SK-N-SH (cell line): ENCODE measurements at regions not wholly inside any gene's neighbourhood (a gene's known extent, or its start where the extent isn't known, plus 50 kb on each side); places are given as distances from the start of the nearest gene placed in this dataset.

ENCODE experiments used
- CTCF ChIA-PET: fragments of 300-600, 350-600 bp; formaldehyde crosslinking; extraction: SDS; loops from one replicate; lab custom pipeline; 2021; lab: Yijun Ruan, JAX
- POLR2A ChIA-PET: fragments of 350-600 bp; sonication (Branson Sonifier 250); formaldehyde crosslinking; extraction: SDS; loops from one replicate; lab custom pipeline; 2020; ENCODE audit warnings: antibody characterized with exemption, inconsistent platforms; lab: Yijun Ruan, JAX
- DNase-seq: peaks from one replicate; pipeline ENCODE4 v3.0.0; 2012
- H2AFZ ChIP-seq: fragments of 200-600 bp; sonication (generic); 2 replicates; pipeline ENCODE4 v1.8.1; 2016; ENCODE audit warnings: antibody characterized with exemption, mild to moderate bottlenecking, low read depth
- H3F3A ChIP-seq: fragments of 200-600 bp; sonication (generic); replicated peaks from 2 replicates; pipeline ENCODE3; 2016; ENCODE audit warnings: antibody characterized with exemption, mild to moderate bottlenecking; ENCODE audit not compliant: insufficient read depth
- H3K27ac ChIP-seq, 2 experiments: fragments of 200-500 bp in 1 of 2; fragments of 200-600 bp in 1 of 2; sonication (Bioruptor generic) in 1 of 2; sonication (generic), shearing (Covaris generic) in 1 of 2; 2 replicates each; pipeline versions ENCODE4 v1.5.1 to v1.6.1; 2014 to 2016; ENCODE audit warnings: low read depth in 2 of 2, inconsistent platforms in 1 of 2, low read length in 1 of 2, mild to moderate bottlenecking in 1 of 2, mixed read lengths in 1 of 2
- H3K27me3 ChIP-seq: fragments of 200-600 bp; sonication (generic), shearing (Covaris generic); 2 replicates; pipeline ENCODE4 v1.6.1; 2016; ENCODE audit warnings: mixed run types; ENCODE audit not compliant: insufficient read depth
- H3K36me3 ChIP-seq, 2 experiments: fragments of 200-500 bp in 1 of 2; fragments of 200-600 bp in 1 of 2; sonication (Bioruptor generic) in 1 of 2; sonication (generic) in 1 of 2; replicated peaks in 1 of 2; 2 replicates each; pipeline versions ENCODE3 to v1.5.1; 2014 to 2016; ENCODE audit warnings: low read length in 1 of 2, mild to moderate bottlenecking in 1 of 2; ENCODE audit not compliant: insufficient read depth in 2 of 2, control insufficient read depth in 1 of 2
- H3K4me1 ChIP-seq, 2 experiments: fragments of 200-500 bp in 1 of 2; fragments of 200-600 bp in 1 of 2; sonication (Bioruptor generic) in 1 of 2; sonication (generic), shearing (Covaris generic) in 1 of 2; 2 replicates each; pipeline versions ENCODE4 v1.5.1 to v1.6.1; 2014 to 2016; ENCODE audit warnings: low read depth in 1 of 2, low read length in 1 of 2, mixed run types in 1 of 2; ENCODE audit not compliant: insufficient read depth in 2 of 2, control insufficient read depth in 1 of 2
- H3K4me2 ChIP-seq: fragments of 200-600 bp; sonication (generic), shearing (Covaris generic); 2 replicates; pipeline ENCODE4 v1.6.1; 2017; ENCODE audit warnings: mixed run types
- H3K4me3 ChIP-seq, 2 experiments: fragments of 200-500 bp in 1 of 2; fragments of 200-600 bp in 1 of 2; sonication (Bioruptor generic) in 1 of 2; sonication (generic), shearing (Covaris generic) in 1 of 2; 2 replicates each; pipeline versions ENCODE4 v1.5.1 to v1.8.1; 2014 to 2016; ENCODE audit warnings: low read depth in 2 of 2, inconsistent platforms in 1 of 2, low read length in 1 of 2, mild to moderate bottlenecking in 1 of 2, mixed read lengths in 1 of 2, moderate library complexity in 1 of 2
- H3K79me2 ChIP-seq: fragments of 200-600 bp; sonication (generic); 2 replicates; pipeline ENCODE4 v1.8.1; 2017; ENCODE audit warnings: mild to moderate bottlenecking; ENCODE audit not compliant: insufficient read depth
- H3K9ac ChIP-seq: fragments of 200-600 bp; sonication (generic); 2 replicates; pipeline ENCODE4 v1.6.1; 2017; ENCODE audit warnings: mixed run types
- H3K9me2 ChIP-seq: fragments of 200-600 bp; sonication (generic); 2 replicates; pipeline ENCODE4 v1.6.1; 2017; ENCODE audit warnings: mixed run types
- H3K9me3 ChIP-seq: fragments of 200-600 bp; sonication (generic); 2 replicates; pipeline ENCODE4 v1.6.1; 2017; ENCODE audit warnings: mixed run types, mild to moderate bottlenecking, moderate library complexity
- H4K20me1 ChIP-seq: fragments of 200-600 bp; sonication (generic); 2 replicates; pipeline ENCODE4 v1.6.1; 2017; ENCODE audit warnings: mild to moderate bottlenecking, mixed run types; ENCODE audit not compliant: insufficient read depth
- CHD2 ChIP-seq: fragments of 150-350 bp; IDR thresholded peaks from 2 replicates; pipeline ENCODE4 v1.6.1; 2018; ENCODE audit warnings: low read length; ENCODE audit not compliant: partially characterized antibody
- ELF1 ChIP-seq: IDR thresholded peaks from 2 replicates; pipeline ENCODE4 v1.4.0; 2012
- EZH2phosphoT487 ChIP-seq: fragments of 200-600 bp; sonication (generic); IDR thresholded peaks from 2 replicates; pipeline ENCODE4 v1.6.1; 2017; ENCODE audit warnings: low read depth, mixed run types, mild to moderate bottlenecking, antibody characterized with exemption, moderate library complexity, borderline replicate concordance
- FOSL2 ChIP-seq: IDR thresholded peaks from 2 replicates; pipeline ENCODE4 v1.4.0; 2012; ENCODE audit warnings: low read depth, mild to moderate bottlenecking, moderate library complexity, borderline replicate concordance
- FOXM1 ChIP-seq: IDR thresholded peaks from 2 replicates; pipeline ENCODE4 v1.4.0; 2012; ENCODE audit warnings: low read depth, mild to moderate bottlenecking
- JUND ChIP-seq: IDR thresholded peaks from 2 replicates; pipeline ENCODE4 v1.4.0; 2012
- MEF2A ChIP-seq: IDR thresholded peaks from 2 replicates; pipeline ENCODE4 v1.4.0; 2012; ENCODE audit warnings: low read depth, borderline replicate concordance
- MXI1 ChIP-seq: IDR thresholded peaks from 2 replicates; pipeline ENCODE4 v1.6.1; 2012; ENCODE audit warnings: mild to moderate bottlenecking, low read depth, low read length, improper control_type of control experiment
- POLR2AphosphoS5 ChIP-seq: IDR thresholded peaks from 2 replicates; pipeline ENCODE4 v1.6.1; 2012; ENCODE audit warnings: low read depth, low read length
- RCOR1 ChIP-seq: fragments of 150-350 bp; IDR thresholded peaks from 2 replicates; pipeline ENCODE4 v1.6.1; 2017; ENCODE audit warnings: antibody characterized with exemption, low read length
- RFX5 ChIP-seq: IDR thresholded peaks from 2 replicates; pipeline ENCODE4 v1.6.1; 2012; ENCODE audit warnings: mild to moderate bottlenecking, improper control_type of control experiment, low read length
- SIN3A ChIP-seq: IDR thresholded peaks from 2 replicates; pipeline ENCODE4 v1.6.1; 2012; ENCODE audit warnings: low read depth, mild to moderate bottlenecking, low read length, moderate library complexity, borderline replicate concordance
- WGBS: methylation state at CpG from one replicate; pipeline ENCODE4 v1.1.6; 2017; ENCODE audit warnings: low lambda C conversion rate; 5-methylcytosine and 5-hydroxymethylcytosine counted together
- TF ChIP-seq, protein P1 (sequence below): IDR thresholded peaks from 2 replicates; pipeline ENCODE4 v1.4.0; 2012; ENCODE audit warnings: low read depth
- TF ChIP-seq, protein P2 (sequence below): fragments of 150-350 bp; IDR thresholded peaks from 2 replicates; pipeline ENCODE4 v1.6.1; 2016; ENCODE audit warnings: mild to moderate bottlenecking, low read depth, low read length
- TF ChIP-seq, protein P3 (sequence below): IDR thresholded peaks from 2 replicates; pipeline ENCODE4 v1.4.0; 2012; ENCODE audit warnings: low read depth, borderline replicate concordance
- TF ChIP-seq, protein P4 (sequence below): IDR thresholded peaks from 2 replicates; pipeline ENCODE4 v1.4.0; 2012; ENCODE audit warnings: low read depth, borderline replicate concordance
- TF ChIP-seq, protein P5 (sequence below): IDR thresholded peaks from 2 replicates; pipeline ENCODE4 v1.6.1; 2012; ENCODE audit warnings: mild to moderate bottlenecking, low read depth, low read length, moderate library complexity

DNA sequence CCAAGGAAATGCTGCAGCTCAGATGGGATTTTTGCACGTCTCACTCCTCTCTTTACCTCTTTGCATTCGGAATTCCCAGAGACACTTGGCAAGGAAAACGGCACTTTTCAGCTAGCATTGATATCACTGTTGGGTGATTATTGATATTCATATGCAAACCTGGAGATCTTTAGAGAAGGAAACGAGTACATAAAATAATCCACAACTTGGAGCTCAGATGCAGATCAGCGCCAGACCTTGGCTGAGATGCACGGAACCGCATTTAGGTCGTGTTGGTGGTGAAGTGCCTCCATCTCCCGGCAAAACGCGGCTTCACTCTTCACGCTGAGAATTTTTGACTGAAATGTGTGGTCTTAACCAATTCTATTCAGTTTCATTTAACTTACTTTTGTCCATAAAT lies 77.2 kb upstream of the ARHGEF7 start:
- Histone ChIP-seq H4K20me1 (no peaks in the 10 kb centered on the region), H3K79me2 (no peaks in the 10 kb centered on the region), H3K36me3 (no peaks in the 10 kb centered on the region), H3K9me3 (no peaks in the 10 kb centered on the region), H3K9me2 (no peaks in the 10 kb centered on the region), H3F3A (no peaks in the 10 kb centered on the region), H3K4me1 (no peaks in the 10 kb centered on the region; a peak in 1 of 4 replicates), H3K27me3 (peaks cover 29% of the 10 kb centered on the region), H3K27ac (no peak overlapping the region), H2AFZ (no peak overlapping the region), H3K9ac (no peak overlapping the region), H3K4me3 (no peak overlapping the region), H3K4me2 (no peak overlapping the region)
- TF ChIP-seq RCOR1 = no peak
- no peak for TF ChIP-seq MXI1
- no peak for TF ChIP-seq FOXM1
- no peak for TF ChIP-seq POLR2AphosphoS5
- no peak for TF ChIP-seq CHD2
- TF ChIP-seq, protein P1, sequence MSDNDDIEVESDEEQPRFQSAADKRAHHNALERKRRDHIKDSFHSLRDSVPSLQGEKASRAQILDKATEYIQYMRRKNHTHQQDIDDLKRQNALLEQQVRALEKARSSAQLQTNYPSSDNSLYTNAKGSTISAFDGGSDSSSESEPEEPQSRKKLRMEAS = no peak
- no peak for TF ChIP-seq FOSL2
- no peak for TF ChIP-seq ELF1
- TF ChIP-seq, protein P2, sequence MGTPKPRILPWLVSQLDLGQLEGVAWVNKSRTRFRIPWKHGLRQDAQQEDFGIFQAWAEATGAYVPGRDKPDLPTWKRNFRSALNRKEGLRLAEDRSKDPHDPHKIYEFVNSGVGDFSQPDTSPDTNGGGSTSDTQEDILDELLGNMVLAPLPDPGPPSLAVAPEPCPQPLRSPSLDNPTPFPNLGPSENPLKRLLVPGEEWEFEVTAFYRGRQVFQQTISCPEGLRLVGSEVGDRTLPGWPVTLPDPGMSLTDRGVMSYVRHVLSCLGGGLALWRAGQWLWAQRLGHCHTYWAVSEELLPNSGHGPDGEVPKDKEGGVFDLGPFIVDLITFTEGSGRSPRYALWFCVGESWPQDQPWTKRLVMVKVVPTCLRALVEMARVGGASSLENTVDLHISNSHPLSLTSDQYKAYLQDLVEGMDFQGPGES = no peak
- no peak for TF ChIP-seq SIN3A
- TF ChIP-seq, protein P3, sequence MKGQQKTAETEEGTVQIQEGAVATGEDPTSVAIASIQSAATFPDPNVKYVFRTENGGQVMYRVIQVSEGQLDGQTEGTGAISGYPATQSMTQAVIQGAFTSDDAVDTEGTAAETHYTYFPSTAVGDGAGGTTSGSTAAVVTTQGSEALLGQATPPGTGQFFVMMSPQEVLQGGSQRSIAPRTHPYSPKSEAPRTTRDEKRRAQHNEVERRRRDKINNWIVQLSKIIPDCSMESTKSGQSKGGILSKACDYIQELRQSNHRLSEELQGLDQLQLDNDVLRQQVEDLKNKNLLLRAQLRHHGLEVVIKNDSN = no peak
- TF ChIP-seq EZH2phosphoT487 = no peak
- no peak for TF ChIP-seq JUND
- TF ChIP-seq, protein P4, sequence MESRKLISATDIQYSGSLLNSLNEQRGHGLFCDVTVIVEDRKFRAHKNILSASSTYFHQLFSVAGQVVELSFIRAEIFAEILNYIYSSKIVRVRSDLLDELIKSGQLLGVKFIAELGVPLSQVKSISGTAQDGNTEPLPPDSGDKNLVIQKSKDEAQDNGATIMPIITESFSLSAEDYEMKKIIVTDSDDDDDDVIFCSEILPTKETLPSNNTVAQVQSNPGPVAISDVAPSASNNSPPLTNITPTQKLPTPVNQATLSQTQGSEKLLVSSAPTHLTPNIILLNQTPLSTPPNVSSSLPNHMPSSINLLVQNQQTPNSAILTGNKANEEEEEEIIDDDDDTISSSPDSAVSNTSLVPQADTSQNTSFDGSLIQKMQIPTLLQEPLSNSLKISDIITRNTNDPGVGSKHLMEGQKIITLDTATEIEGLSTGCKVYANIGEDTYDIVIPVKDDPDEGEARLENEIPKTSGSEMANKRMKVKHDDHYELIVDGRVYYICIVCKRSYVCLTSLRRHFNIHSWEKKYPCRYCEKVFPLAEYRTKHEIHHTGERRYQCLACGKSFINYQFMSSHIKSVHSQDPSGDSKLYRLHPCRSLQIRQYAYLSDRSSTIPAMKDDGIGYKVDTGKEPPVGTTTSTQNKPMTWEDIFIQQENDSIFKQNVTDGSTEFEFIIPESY = no peak
- no peak for DNase-seq
- 46% methylated on average over 12 of the region's 12 CpGs for WGBS
- ChIA-PET POLR2A (no interaction called here), CTCF (interaction anchor here (1.2 kb wide), 1 partner anchor 30 kb away, joined by 6 read pairs; no protein-coding TSS in a partner anchor)

DNA sequence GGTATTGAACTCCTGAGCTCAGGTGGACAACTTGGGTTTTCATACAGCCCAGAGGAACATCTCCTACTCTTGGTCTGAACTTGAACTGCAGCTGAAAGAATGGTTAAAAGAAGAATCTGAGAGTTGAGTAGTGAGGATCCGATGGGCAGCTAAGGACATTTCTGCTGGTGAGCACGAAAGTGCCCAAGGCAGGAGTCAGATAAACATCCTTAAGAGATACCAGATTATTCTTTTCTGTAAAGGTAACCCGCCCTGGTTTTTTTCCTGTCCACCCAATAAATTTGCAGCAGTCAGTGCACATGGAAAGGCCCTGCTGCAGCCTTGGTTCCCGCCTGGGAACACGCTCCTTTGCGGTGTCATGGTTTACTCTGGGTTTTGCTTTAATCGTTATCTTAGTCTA lies 78.4 kb upstream of the ARHGEF7 start:
- Histone ChIP-seq H2AFZ (no peak overlapping the region), H3K9ac (no peak overlapping the region), H3K4me2 (no peak overlapping the region), H3K4me3 (no peak overlapping the region), H3K9me2 (no peaks in the 10 kb centered on the region), H3F3A (no peaks in the 10 kb centered on the region), H3K9me3 (no peaks in the 10 kb centered on the region), H4K20me1 (no peaks in the 10 kb centered on the region), H3K27ac (no peak overlapping the region), H3K36me3 (no peaks in the 10 kb centered on the region), H3K79me2 (no peaks in the 10 kb centered on the region), H3K27me3 (peaks cover 24% of the 10 kb centered on the region), H3K4me1 (no peaks in the 10 kb centered on the region; a peak in 1 of 4 replicates)
- DNase-seq = no peak
- ChIA-PET POLR2A (no interaction called here), CTCF (interaction anchor here (1.1 to 1.9 kb wide), 2 partner anchors 9 to 31 kb away, joined by 3 to 6 read pairs; no protein-coding TSS in a partner anchor)
- WGBS = 41% methylated on average over 7 of the region's 7 CpGs
- TF ChIP-seq POLR2AphosphoS5 (no peak), FOSL2 (no peak), MEF2A (no peak), RFX5 (no peak)
- TF ChIP-seq, protein P5, sequence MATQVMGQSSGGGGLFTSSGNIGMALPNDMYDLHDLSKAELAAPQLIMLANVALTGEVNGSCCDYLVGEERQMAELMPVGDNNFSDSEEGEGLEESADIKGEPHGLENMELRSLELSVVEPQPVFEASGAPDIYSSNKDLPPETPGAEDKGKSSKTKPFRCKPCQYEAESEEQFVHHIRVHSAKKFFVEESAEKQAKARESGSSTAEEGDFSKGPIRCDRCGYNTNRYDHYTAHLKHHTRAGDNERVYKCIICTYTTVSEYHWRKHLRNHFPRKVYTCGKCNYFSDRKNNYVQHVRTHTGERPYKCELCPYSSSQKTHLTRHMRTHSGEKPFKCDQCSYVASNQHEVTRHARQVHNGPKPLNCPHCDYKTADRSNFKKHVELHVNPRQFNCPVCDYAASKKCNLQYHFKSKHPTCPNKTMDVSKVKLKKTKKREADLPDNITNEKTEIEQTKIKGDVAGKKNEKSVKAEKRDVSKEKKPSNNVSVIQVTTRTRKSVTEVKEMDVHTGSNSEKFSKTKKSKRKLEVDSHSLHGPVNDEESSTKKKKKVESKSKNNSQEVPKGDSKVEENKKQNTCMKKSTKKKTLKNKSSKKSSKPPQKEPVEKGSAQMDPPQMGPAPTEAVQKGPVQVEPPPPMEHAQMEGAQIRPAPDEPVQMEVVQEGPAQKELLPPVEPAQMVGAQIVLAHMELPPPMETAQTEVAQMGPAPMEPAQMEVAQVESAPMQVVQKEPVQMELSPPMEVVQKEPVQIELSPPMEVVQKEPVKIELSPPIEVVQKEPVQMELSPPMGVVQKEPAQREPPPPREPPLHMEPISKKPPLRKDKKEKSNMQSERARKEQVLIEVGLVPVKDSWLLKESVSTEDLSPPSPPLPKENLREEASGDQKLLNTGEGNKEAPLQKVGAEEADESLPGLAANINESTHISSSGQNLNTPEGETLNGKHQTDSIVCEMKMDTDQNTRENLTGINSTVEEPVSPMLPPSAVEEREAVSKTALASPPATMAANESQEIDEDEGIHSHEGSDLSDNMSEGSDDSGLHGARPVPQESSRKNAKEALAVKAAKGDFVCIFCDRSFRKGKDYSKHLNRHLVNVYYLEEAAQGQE = no peak
- TF ChIP-seq, protein P2 = no peak
